GM19463 (cell line): ENCODE measurements at regions not wholly inside any gene's neighbourhood (a gene's known extent, or its start where the extent isn't known, plus 50 kb on each side); places are given as distances from the start of the nearest gene placed in this dataset.
A peak's percentile ranks its signal among the peaks of the same experiment; 100 is the strongest.

Experiments used
- ATAC-seq: cut with Tn5 transposase; IDR thresholded peaks from one replicate; pipeline ENCODE4 v1.9.1; 2021; ENCODE audit warnings: mild to moderate bottlenecking, moderate library complexity; ENCODE audit not compliant: unreplicated experiment

GRCh38 chr16:56093055-56093454 lies 98.2 kb upstream of the GNAO1 start:
- no peak for ATAC-seq

DNA sequence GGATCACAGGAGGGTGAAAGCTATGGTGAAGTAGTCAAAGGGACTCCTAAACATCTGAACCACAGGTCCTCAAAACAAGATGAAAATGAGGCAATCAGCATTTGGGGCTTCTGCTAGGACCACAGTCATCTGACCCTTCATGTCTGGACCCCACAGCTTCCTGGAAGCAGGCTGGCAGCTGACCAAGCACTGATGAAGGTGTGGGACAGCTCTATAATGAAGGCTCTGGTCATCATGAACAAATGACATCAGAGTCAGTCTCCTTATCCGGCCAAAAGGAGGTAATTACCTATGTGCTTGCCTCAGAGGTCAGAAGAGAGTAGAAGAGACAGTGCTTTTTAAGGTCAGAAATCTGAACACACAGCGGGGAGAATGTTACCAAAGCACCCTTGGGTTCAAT lies 101.2 kb upstream of the GNAO1 start:
- no peak for ATAC-seq

DNA sequence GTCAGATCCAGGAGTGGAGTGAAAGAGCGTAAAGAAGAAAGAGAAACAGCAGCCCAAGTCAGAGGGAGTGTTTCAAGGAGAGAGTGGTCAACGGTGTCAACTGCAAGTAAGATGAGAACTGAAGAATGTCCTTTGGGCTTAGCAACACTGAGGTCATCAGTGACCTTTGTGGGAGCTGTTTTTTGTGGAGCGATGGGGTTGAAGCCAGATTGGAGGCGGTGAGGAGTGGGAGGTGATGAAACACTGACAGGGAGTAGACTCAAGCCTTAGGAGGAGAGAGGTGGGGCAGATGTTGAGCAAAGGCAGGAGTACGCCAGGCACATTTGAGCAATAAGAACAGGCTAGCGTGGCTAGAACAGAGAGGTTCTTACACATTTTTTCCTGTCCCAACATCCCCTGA lies 103.7 kb upstream of the GNAO1 start:
- no peak for ATAC-seq

GRCh38 chr16:56081371-56081770 lies 109.9 kb upstream of the GNAO1 start:
- no peak for ATAC-seq

DNA sequence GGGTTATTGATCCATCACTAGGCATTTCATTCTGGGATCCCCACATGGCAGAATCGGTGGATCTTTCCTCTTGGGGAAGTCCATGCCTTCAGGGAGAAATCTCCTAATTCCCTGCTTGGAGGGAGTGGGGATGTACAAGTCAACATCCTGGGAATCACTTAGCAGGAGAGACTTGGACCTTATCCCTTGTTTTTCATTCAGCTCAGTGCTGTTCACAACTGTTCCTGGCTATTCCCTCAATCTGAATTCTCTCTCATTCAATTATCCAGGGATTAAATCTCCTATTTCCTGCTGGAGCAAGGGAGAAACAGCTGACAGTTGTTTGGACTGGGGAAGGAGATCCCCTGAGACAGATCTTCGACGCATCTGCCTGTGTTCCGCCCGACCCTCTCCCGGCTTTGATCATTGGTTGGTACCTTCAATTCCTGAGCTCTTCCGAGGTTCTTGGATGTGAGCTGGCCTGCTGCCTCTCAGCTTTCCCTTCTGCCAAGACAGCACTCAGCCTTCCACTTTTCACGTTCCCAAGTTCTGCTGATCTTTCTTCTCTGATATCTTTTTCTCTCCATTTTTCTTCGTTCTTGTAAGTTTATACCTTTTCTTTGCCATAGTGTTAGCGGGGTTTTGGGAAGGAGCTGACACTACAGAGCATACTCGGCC lies 115.4 kb upstream of the GNAO1 start:
- ATAC-seq = no peak

DNA sequence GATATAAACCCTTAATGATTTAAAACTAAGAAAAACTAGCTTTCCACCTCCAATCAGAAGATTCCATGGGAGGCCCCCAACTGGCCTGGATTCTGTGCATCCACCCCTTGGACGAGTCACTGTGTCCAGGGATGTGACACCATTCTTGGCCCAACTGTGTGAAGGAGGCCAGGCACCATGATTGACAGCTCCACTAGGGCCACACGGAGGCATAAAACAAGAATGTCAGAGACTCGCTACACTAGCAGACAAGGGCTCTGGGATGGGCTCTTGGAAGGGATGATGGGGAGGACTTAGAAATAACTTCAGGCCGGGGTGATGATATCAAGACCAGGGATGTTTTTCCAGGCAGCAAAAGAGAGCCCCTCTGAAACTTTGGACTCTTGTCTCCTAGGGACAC lies 117.8 kb upstream of the GNAO1 start:
- ATAC-seq = no peak

GRCh38 chr16:56072096-56072495 lies 119.2 kb upstream of the GNAO1 start:
- no peak for ATAC-seq

DNA sequence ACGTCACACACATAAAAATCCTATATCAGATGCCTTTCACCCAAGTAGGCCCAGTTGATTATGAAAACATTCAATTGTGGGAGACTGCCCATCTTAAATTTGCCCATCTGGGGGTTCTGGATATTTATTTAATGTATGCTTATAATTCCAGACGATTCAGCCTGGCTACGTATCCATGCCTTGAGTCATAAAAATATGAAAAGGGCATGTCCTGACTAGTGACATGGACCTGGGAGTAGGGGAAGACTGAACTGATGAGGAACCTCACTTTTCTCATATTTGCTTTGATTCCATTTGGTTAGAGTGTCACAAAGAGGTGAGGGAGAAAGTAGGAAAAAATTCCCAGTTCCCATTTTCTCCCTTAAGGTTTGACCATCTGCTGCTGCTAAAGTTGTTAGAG lies 122.5 kb upstream of the GNAO1 start:
- no peak for ATAC-seq

GRCh38 chr16:56068314-56068713 lies 123.0 kb upstream of the GNAO1 start:
- no peak for ATAC-seq

DNA sequence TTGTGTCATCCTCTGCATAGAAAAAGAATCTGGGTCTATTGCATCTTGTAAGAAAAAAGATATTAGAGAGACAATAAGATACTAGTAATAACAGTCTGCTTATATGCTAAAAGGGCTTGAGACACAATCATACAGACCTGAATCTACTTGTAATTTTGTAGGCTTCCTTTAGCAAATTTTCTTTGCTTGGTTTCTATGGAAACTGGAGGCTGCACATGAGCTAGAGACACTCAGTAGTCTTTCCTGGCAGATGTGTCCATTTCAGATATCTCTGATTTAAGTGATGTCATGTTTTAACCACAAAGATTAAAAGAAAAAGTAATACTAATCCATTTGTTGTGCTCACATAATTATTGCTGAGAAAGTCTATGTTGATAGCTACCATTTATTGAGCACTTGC lies 123.9 kb upstream of the GNAO1 start:
- ATAC-seq = no peak

GRCh38 chr16:56066617-56067016 lies 124.7 kb upstream of the GNAO1 start:
- ATAC-seq = no peak

- ATAC-seq = no peak
Measured at GRCh38 chr16:56063111-56063510, 128.2 kb upstream of the GNAO1 start.

- no peak for ATAC-seq
Measured at GRCh38 chr16:56057151-56057550, 134.1 kb upstream of the GNAO1 start.

GRCh38 chr16:56050916-56051315 lies 140.4 kb upstream of the GNAO1 start:
- no peak for ATAC-seq

DNA sequence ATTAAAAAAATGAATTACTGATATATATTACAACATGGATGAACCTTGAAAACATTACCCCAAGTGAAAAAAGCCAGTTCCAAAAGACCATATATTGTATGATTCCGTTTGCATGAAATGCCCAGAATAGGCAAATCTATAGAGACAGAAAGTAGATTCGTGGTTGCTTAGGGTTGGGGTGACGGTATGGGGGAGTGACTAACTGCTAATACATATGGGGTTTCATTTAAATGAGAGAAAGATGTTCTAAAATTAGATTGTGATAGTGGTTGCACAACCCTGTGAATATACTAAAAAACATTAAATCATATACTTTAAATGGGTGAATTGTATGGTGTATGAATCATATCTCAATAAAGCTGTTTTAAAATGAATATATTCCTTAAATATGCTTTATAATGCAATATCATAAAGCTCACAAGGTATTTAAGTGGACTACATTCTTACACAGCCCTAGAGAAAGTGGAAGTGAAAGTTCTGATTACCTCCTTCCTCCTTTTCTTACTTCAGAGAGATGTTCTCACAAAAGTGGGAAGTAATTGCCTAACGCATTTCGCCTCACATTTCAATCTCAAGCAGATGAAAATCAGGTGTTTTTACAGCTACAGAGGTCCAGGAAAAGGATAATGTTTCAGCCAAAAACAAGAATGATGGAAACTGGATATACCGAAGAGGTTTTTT lies 142.7 kb upstream of the GNAO1 start:
- peak; percentile 88 for ATAC-seq

DNA sequence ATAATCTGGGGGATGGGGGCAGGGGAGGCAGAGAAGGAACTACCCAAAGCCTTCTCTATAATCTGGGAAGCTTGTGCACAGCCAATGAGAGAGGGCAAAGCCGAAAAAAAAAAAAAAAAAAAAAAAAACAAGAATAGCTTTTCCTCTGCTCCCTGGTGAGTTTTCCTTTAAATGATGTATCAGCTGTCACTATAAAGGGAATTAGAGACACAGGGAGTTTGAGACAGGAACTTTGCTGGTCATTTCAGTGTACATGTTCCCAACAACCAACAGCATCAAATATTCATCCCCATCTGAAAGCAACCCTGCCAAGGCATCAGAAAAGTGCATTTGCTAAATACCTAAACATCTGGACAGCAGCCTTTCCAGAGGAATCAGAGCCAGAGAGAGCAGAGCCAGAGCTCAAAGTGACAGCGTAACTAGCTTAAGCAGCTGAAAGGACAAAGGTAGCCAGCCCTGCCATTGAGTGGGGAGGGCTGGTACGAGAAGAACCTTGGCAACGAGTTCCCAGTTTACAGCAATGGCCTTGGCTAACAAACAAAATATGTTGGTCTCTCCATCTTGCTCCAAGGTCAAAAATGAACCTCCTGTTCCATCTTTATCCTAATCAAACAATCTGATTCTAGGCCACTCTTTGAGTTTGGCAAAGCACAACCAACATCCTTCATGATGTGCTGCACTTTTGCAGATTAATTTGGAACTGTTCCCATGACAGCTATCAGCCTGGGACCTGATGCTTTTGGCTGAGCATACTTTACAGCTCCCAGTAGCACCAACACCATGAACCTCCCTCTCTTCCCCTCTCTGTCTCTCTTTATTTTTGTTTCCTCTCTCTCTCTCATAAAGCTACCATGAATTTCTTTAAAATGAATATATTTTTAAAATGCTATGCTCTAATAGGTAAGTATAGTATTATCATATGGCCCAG lies 143.7 kb upstream of the GNAO1 start:
- ATAC-seq = no peak

- ATAC-seq = no peak
Measured at GRCh38 chr16:56042416-56042815, 148.9 kb upstream of the GNAO1 start.

GRCh38 chr16:56041556-56042140 lies 149.6 kb upstream of the GNAO1 start:
- ATAC-seq = peak; percentile 48

DNA sequence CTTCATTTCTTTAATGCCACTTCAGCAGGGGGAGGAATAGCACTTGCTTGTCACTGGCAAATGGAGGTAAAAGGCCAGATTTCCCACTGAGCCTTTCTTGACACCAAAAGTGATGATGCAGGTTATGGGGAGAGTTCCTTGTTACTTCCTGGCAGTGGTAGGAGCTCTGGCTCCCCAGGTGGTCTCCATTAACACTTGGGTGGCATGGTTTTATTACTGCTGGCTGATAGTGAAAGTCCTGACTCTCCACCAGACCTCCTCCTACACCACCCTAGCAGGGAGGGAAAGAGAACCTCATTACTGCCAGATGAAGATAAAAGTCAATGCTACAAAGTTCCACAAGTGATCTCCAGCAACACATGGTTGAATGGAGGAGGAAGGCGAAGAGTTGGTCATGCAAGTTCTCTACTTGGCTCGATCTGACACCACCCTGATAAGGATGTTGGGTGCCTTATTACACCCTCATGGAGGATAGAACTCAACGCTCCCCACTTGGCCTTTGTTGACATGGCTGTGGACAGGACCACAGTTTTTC lies 152.7 kb upstream of the GNAO1 start:
- no peak for ATAC-seq

GRCh38 chr16:56032072-56032471 lies 156.9 kb upstream of the CES5A start:
- ATAC-seq = no peak

- ATAC-seq = no peak
Measured at GRCh38 chr16:56029026-56029425, 153.9 kb upstream of the CES5A start.
